22Rv1 (cell line): ENCODE measurements at regions not wholly inside any gene's neighbourhood (a gene's known extent, or its start where the extent isn't known, plus 50 kb on each side); places are given as distances from the start of the nearest gene placed in this dataset.

ENCODE experiments used
- H3K27ac ChIP-seq: fragments of 450-650 bp; 2 replicates; pipeline ENCODE4 v1.5.1; 2017
- ZFX ChIP-seq: fragments of 450-650 bp; IDR thresholded peaks from 2 replicates; pipeline ENCODE4 v1.6.1; 2017; ENCODE audit warnings: antibody characterized with exemption, borderline replicate concordance
- TF ChIP-seq, protein P1 (sequence below): fragments of 450-650 bp; IDR thresholded peaks from 2 replicates; pipeline ENCODE4 v1.5.1; 2017; ENCODE audit warnings: mild to moderate bottlenecking

DNA sequence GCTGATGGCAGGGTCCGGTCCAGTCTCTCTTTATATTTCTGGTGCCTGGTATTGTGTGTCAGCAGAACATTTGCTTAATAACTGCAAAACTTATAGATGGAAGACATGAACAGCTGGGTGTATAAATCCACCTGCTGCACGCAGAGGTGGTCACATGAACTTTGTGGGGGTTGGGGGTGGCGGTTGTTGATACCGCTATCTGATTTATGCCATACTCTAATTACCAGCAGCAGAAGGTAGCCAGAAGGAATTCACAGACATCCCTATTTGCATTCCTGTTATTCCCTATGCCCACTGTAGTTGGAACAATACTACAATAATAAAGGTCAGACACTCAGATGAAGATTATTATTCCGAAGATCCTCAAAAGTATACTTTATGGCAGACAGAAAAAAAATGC, 121.6 kb upstream of the PUDP start:
- TF ChIP-seq, protein P1, sequence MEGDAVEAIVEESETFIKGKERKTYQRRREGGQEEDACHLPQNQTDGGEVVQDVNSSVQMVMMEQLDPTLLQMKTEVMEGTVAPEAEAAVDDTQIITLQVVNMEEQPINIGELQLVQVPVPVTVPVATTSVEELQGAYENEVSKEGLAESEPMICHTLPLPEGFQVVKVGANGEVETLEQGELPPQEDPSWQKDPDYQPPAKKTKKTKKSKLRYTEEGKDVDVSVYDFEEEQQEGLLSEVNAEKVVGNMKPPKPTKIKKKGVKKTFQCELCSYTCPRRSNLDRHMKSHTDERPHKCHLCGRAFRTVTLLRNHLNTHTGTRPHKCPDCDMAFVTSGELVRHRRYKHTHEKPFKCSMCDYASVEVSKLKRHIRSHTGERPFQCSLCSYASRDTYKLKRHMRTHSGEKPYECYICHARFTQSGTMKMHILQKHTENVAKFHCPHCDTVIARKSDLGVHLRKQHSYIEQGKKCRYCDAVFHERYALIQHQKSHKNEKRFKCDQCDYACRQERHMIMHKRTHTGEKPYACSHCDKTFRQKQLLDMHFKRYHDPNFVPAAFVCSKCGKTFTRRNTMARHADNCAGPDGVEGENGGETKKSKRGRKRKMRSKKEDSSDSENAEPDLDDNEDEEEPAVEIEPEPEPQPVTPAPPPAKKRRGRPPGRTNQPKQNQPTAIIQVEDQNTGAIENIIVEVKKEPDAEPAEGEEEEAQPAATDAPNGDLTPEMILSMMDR = no peak
- TF ChIP-seq ZFX = no peak

DNA sequence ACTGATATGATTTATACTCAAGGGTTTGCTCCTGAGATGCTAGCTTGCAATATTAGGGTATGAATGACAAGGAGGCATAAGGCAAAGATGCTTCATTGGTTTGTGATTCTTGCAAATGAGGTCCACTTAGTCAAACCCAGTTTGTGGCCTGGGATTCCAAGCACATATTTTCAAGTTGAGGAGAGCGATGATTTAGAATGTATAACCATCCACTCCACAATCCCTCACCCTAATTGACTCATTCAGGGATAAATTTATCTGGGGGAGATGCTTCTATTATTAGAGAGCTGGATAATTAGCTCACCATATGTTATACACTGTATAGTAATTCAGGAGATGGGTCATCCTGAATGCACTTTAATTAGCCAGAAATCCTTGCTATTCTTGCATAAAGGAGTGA, 118.3 kb upstream of the PUDP start:
- TF ChIP-seq, protein P1 = no peak
- no peak overlapping the region for H3K27ac ChIP-seq

More for the DNA sequence above, 121.6 kb upstream of the PUDP start:
- no peak overlapping the region for H3K27ac ChIP-seq

DNA sequence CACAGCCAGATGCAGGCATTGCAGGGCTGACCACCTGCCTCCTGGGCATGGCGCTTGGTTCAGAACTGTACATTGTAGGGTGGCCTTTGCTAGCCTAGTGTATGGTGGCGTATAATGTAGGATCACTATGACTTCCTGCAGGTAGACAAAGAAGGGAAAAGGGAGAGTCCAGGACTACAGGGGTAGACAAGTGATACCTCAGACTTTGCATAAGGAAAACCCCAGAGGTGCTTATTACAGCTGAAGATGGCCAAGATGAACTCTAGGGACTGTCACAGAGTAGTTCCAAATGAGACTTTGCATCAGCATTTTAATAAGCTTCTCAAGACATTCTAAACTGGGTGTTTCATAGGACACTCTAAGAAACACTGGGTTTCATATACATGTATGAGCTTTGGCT, 116.4 kb upstream of the PUDP start:
- H3K27ac ChIP-seq = no peak overlapping the region
- TF ChIP-seq, protein P1 = no peak
- no peak for TF ChIP-seq ZFX

DNA sequence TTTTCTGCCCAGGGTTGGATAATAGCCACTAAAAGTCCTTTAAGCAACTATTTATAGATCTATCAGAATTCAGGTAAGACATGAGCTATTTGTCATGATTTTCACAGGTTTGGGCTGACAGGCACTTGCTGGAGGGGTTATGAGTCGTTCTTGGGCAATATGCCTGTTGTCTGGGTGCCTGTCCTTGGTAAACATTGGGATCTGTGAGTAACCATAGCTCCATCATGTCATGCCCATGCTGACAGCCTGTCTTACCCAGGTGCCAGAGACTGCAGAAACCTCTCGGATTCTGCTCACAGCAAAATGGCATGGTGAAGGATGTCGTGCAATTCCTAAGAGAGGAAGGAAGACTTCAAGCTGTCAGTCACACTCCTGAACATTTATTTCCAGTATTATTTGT, 116.0 kb upstream of the PUDP start:
- no peak overlapping the region for H3K27ac ChIP-seq
- TF ChIP-seq, protein P1 = no peak
- TF ChIP-seq ZFX = no peak

DNA sequence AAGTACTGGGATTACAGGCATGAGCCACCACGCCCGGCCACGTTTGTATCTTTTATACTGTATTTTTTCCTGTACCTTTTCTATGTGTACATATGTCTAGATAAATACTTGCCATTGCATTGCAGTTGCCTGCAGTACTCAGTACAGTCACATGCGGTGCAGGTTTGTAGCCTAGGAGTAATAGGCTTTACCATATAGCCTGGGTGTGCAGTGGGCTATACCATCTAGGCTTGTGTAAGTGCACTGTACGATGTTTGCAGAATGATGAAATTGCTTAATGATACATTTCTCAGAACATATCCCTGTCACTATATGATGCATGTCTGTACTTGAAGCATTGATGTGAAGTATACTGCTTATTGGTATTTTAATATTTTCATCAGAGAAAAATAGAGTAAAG, 115.4 kb upstream of the PUDP start:
- H3K27ac ChIP-seq = no peak overlapping the region
- TF ChIP-seq ZFX = no peak
- TF ChIP-seq, protein P1 = no peak

DNA sequence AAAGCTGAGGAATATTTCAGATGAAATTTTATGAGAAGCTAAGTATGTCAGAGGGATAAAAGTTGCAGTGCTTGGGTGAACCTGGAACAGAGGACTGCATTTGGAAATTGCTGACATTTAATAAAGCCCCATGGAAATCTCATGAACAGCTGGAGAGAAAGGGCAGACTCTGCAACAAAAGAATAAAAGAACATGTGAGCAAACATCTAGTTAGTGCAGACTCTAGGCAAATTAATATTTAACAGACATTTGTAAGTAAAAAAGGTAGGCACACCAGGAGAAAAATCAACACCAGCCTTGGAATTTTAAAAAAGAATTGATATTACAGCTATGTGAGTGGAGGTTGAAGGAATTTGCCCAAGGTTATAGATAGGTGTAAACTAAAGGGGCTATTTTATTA, 114.6 kb upstream of the PUDP start:
- H3K27ac ChIP-seq = no peak overlapping the region
- TF ChIP-seq, protein P1 = no peak

DNA sequence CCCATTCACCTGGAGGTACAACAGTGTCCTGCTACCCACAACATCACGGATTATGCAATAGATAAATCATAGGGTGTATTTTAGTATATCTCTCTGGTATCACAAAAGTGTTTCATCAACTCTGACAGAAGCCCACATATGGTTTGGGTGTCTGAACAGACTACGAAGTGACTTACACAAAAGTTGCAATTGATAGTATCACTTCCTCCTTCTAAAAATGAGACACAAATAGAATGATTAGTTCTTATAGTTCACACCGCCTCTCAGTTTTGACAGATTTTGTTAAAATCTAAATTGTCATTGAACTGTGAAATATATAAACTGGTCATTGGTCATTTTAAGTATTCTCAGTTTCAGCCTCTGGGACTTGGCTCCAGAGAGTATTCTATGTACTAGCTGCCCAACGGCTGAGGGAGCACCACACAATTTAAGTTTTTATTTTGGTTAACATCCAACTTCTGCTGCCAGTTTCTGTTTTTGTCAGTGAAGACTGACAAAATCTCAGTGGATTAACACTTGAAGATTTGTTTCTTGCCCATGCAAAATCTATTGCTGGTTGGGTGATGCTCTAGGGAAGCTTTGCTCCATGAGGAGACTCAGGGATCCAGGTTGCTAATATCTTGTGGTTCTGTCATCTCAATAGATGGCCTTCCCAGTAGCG, 113.8 kb upstream of the PUDP start:
- no peak overlapping the region for H3K27ac ChIP-seq
- no peak for TF ChIP-seq ZFX

DNA sequence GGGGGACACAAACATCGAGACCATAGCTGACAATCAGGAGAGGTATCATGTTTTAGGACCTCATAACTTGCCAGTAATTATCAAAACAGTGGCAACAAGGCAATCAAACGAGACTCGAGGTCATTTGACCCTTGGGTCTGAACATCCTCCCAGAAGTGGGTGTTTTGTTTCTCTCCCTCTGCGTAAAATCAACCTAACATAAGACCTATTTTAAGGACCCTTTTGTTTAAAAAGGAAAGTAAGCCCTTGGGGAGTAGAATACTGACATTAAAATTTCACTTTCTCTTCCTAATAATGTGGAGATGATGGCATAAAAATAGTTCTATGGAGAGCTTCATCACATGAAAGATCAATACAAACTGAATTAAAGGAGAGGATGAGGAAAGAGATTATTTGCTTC, 106.2 kb upstream of the PUDP start:
- no peak overlapping the region for H3K27ac ChIP-seq
- TF ChIP-seq, protein P1 = no peak
- TF ChIP-seq ZFX = no peak
